A673 (cell line): ENCODE measurements at regions not wholly inside any gene's neighbourhood (a gene's known extent, or its start where the extent isn't known, plus 50 kb on each side); places are given as distances from the start of the nearest gene placed in this dataset.

Experiments
- CTCF ChIP-seq: fragments of 300-800, 200-600 bp; sonication (generic); conservative IDR thresholded peaks from 2 replicates; pipeline ENCODE4 v1.5.1; 2017; ENCODE audit warnings: low read depth, mild to moderate bottlenecking, antibody characterized with exemption, low read length, moderate library complexity, mixed read lengths
- EZH2 ChIP-seq: fragments of 200-600 bp; sonication (generic); IDR thresholded peaks from 2 replicates; pipeline ENCODE4 v1.6.1; 2017; ENCODE audit warnings: borderline replicate concordance, low read depth, mild to moderate bottlenecking, mixed read lengths, antibody characterized with exemption, low read length; ENCODE audit not compliant: poor library complexity, severe bottlenecking

- TF ChIP-seq CTCF (no peak), EZH2 (no peak)
Observed at GRCh38 chr9:71302776-71303175, 181.4 kb upstream of the TRPM3 start.
